PFSK-1 (cell line): ENCODE measurements at regions not wholly inside any gene's neighbourhood (a gene's known extent, or its start where the extent isn't known, plus 50 kb on each side); places are given as distances from the start of the nearest gene placed in this dataset.

ENCODE experiments used
- FOXP2 ChIP-seq: optimal IDR thresholded peaks from 2 replicates; pipeline ENCODE3; 2011; ENCODE audit warnings: borderline replicate concordance, control low read depth, inconsistent platforms; ENCODE audit not compliant: insufficient read depth; ENCODE audit errors: extremely low read length, extremely low read depth
- POLR2AphosphoS5 ChIP-seq: IDR thresholded peaks from 2 replicates; pipeline ENCODE4 v1.6.1; 2012; ENCODE audit warnings: low read depth, mild to moderate bottlenecking, control low read depth, low read length, moderate library complexity
- REST ChIP-seq, 2 experiments: IDR thresholded peaks; 2 replicates each; pipeline versions ENCODE4 v1.6.1 to v1.8.0; 2011 to 2012; ENCODE audit warnings: low read depth in 2 of 2, low read length in 2 of 2, control low read depth in 1 of 2, inconsistent platforms in 1 of 2, mild to moderate bottlenecking in 1 of 2, moderate library complexity in 1 of 2; ENCODE audit not compliant: insufficient read depth in 1 of 2
- SIN3A ChIP-seq: IDR thresholded peaks from 2 replicates; pipeline ENCODE4 v1.6.1; 2012; ENCODE audit warnings: mild to moderate bottlenecking, low read length, moderate library complexity, borderline replicate concordance; ENCODE audit not compliant: insufficient read depth
- TAF1 ChIP-seq: IDR thresholded peaks from 2 replicates; pipeline ENCODE4 v1.6.1; 2012; ENCODE audit warnings: low read length, control low read depth, borderline replicate concordance; ENCODE audit not compliant: insufficient read depth

DNA sequence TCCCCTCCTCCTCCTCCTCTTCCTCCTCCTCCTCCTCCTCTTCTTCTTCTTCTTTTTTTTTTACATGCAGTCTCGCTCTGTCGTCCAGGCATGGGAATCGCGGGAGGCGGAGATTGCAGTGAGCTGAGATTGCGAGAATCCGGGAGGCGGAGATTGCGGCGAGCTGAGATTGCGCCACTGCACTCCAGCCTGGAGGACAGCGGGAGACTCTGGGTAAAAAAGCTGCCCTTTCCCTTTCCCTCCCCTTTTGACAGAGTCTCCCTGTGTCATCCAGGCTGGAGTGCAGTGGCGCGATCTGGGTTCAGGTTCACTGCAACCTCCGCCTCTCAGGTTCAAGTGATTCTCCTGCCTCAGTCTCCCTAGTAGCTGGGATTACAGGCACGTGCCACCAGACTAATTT is 168.1 kb upstream of the MALRD1 start:
- TF ChIP-seq SIN3A (no peak), TAF1 (no peak), FOXP2 (no peak), REST (IDR thresholded peaks at IDR 0.05; ENCODE audit: insufficient read depth in 1 of 2, low read depth in 2 of 2, low read length in 2 of 2) (no peak), POLR2AphosphoS5 (no peak)

DNA sequence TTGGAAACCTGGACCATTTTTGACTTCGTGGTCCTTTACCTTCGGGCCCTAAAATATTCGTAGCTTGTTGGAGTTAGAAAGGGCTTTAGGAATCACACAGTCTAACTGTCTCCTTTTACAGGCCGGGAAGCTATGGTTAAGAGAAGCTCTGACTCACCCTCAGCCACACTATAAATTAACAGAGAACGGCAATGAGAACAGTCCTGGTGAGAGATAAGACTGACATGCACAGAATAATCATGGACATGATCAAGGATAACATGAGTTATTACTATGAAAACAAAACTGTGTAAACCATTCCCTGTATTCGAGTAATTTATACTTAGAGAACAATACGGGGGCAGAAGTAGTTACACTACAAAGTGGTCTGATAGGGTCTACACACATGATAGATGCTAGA is 162.5 kb upstream of the MALRD1 start:
- no peak for TF ChIP-seq SIN3A

DNA sequence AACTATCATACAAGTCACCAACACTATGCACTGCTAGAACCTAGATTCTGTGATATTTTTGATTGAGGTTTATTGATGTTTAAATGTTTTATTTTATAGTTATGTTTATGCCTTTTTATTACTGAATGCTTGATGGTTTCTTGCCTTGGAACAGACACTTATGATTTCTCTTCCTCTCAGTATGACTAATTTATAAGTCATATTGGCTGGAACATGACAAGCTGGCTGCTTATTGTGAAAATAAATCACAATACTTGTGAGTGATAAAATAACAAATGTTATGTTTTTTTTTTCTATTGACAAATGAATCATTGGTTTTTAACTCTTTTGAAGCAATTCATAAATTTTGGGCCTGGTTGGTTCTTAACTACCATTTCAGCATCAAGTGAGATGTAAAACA is 142.0 kb upstream of the MALRD1 start:
- no peak for TF ChIP-seq FOXP2
- no peak for TF ChIP-seq TAF1
- no peak for TF ChIP-seq SIN3A
- TF ChIP-seq REST (IDR thresholded peaks at IDR 0.05; ENCODE audit: insufficient read depth in 1 of 2, low read depth in 2 of 2, low read length in 2 of 2): no peak
- TF ChIP-seq POLR2AphosphoS5: no peak

GRCh38 chr10:18918532-18918931 is 130.1 kb upstream of the MALRD1 start:
- TF ChIP-seq TAF1 (no peak), POLR2AphosphoS5 (no peak), SIN3A (no peak), REST (IDR thresholded peaks at IDR 0.05; ENCODE audit: insufficient read depth in 1 of 2, low read depth in 2 of 2, low read length in 2 of 2) (no peak), FOXP2 (no peak)

DNA sequence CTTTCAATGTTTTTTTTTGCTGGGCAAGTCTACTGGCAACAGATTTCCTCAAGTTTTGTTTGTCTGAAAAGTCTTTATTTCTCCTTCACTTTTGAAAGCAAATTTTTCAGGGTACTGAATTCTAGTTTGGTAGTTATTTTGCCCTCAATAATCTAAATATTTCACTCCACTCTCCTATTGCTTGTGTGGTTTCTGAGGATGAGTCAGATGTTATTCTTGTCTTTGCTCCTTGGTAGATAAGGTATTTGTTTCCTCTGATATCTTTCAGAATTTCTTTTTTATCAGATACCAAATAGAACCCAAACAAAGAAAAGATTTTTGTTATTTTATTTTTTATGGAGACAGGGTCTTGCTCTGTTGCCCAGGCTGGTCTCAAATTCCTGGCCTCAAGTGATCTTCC is 99.2 kb upstream of the MALRD1 start:
- TF ChIP-seq TAF1 (no peak), FOXP2 (no peak), POLR2AphosphoS5 (no peak), REST (IDR thresholded peaks at IDR 0.05; ENCODE audit: insufficient read depth in 1 of 2, low read depth in 2 of 2, low read length in 2 of 2) (no peak), SIN3A (no peak)

DNA sequence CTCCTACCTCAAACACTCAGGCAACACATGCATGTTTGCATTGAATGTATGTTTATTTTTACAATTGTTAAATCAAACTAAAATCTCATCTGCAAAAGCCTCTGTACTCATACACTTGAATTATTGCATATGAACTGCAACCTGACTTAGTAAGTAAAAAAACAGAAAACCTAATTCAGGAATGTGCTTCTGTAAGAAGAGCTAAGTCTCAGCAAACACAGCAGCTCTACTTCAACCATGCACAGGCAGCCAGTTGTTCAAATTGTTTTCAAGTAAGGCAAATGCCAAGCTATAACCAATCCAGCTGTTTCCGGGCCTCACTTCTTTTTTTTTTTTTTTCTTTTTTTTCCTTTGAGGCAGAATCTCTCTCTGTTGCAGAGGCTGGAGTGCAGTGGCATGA is 93.5 kb upstream of the MALRD1 start:
- TF ChIP-seq TAF1 (no peak), SIN3A (no peak), POLR2AphosphoS5 (no peak), FOXP2 (no peak), REST (IDR thresholded peaks at IDR 0.05; ENCODE audit: insufficient read depth in 1 of 2, low read depth in 2 of 2, low read length in 2 of 2) (no peak)
